ENCODE measurements at regions not wholly inside any gene's neighbourhood (a gene's known extent, or its start where the extent isn't known, plus 50 kb on each side); places are given as distances from the start of the nearest gene placed in this dataset.
A peak's percentile ranks its signal among the peaks of the same experiment; 100 is the strongest.

DNA sequence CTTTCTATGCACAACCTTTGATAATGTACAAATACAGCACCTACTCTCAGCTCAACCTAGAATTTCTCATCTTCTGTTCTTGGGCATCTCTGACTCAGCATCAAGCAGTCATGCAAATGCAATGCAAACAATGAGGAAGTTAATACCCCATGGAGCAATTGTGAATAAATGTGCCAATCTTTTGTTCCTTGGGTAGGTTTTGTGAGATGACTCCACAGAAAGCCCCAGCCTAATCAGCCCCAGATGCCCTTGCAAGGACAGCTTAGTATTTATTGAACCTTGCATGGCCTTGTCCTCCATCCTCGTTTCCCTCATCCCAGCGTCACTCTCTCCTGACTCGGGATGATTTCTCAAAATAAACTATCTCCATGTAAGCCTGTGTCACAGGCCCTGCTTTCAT lies 494.7 kb upstream of the NECTIN3 start:
- DNase-seq, result peak in 6 of 7 donors; percentile 17 to 51 (median 42)
- no peak overlapping the region for H3K4me3 ChIP-seq
- TF ChIP-seq POLR2A (IDR thresholded peaks at IDR 0.05) (no peak), CTCF (IDR thresholded peaks at IDR 0.05) (no peak)
- H3K36me3 ChIP-seq (replicated peaks in 1 of 2), result no peaks in the 10 kb centered on the region
- H3K27me3 ChIP-seq, result no peaks in the 10 kb centered on the region
- 15 to 40% (median 19%) methylated on average over 3 of the region's 3 CpGs for WGBS, 4 donors
- H3K9me3 ChIP-seq (replicated peaks in 1 of 3), result no peaks in the 10 kb centered on the region
- intact Hi-C loops (cut with DNase I), result no loop called here
- peak overlapping the region in 1 of 5 donors; percentile 49 for H3K27ac ChIP-seq
- no peaks in the 10 kb centered on the region for H3K4me1 ChIP-seq (replicated peaks in 1 of 2)

DNA sequence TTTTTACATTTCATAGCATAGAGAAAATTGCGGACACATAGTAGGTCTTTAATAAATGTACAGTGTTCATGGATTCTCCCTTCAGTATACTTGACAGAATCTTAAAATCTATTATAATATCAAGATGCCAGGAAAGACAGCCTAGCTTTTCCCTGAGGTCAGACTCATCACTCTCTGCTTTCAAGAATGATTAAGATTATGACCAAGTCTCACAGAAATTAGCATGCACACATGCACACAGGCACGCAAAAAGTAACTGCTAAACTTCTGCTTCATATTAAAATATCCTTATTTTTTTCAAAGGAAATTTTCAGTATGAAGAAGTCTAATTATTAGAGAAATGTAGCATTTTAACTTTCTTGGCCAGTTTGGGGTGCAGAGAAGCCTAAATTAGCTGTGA lies 493.8 kb upstream of the NECTIN3 start:
- H3K4me1 ChIP-seq (replicated peaks in 1 of 2), result no peaks in the 10 kb centered on the region
- H3K36me3 ChIP-seq (replicated peaks in 1 of 2), result no peaks in the 10 kb centered on the region
- H3K27ac ChIP-seq, result no peak overlapping the region
- 52 to 77% (median 61%) methylated on average over 2 of the region's 2 CpGs for WGBS, 4 donors
- TF ChIP-seq POLR2A (IDR thresholded peaks at IDR 0.05) (no peak), CTCF (IDR thresholded peaks at IDR 0.05) (no peak)
- no peak overlapping the region for H3K4me3 ChIP-seq
- no peaks in the 10 kb centered on the region for H3K9me3 ChIP-seq (replicated peaks in 1 of 3)
- no peak for DNase-seq
- intact Hi-C loops (cut with DNase I), result no loop called here
- no peaks in the 10 kb centered on the region for H3K27me3 ChIP-seq

DNA sequence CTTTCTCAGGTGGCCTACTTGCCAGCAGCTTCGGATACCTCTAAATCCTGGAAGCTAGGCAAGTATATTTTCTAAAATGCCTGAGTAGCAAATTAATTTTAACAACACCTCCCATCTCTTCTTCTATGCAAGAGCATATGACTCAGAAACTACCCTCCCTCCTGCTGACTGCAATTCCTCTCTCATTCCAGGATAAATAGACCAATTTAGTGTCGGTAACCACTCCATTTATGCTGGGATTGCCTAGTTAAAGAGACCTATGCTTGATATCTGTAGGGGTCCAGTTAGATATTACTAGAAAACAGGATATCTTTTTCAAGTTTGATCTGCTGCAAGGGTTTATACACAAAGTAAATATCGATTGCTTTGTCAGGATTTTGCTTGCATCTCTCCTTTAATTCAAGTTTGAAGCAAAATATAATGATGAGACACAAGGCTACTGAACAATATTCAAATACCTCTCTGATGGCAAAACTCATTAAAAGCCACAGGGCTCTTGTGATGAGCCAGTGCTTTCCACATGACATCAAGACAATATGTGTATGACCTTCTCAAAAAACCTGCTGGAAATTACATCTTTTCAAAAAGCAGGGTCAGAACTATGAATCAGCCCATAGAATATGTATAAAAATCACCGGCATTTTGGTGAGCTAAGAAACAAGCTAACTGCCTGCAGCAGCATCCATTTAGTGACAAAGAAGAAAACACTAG lies 491.6 kb upstream of the NECTIN3 start:
- no peaks in the 10 kb centered on the region for H3K36me3 ChIP-seq (replicated peaks in 1 of 2)
- no peaks in the 10 kb centered on the region for H3K9me3 ChIP-seq (replicated peaks in 1 of 3)
- no peak overlapping the region for H3K4me3 ChIP-seq
- no peak overlapping the region for H3K27ac ChIP-seq
- H3K27me3 ChIP-seq, result no peaks in the 10 kb centered on the region
- TF ChIP-seq POLR2A (IDR thresholded peaks at IDR 0.05), result no peak
- TF ChIP-seq CTCF (IDR thresholded peaks at IDR 0.05), result no peak
- intact Hi-C loops (cut with DNase I), result no loop called here
- DNase-seq, result no peak
- no peaks in the 10 kb centered on the region for H3K4me1 ChIP-seq (replicated peaks in 1 of 2)
- 71 to 84% (median 78%) methylated on average over 4 of the region's 4 CpGs for WGBS, 4 donors

DNA sequence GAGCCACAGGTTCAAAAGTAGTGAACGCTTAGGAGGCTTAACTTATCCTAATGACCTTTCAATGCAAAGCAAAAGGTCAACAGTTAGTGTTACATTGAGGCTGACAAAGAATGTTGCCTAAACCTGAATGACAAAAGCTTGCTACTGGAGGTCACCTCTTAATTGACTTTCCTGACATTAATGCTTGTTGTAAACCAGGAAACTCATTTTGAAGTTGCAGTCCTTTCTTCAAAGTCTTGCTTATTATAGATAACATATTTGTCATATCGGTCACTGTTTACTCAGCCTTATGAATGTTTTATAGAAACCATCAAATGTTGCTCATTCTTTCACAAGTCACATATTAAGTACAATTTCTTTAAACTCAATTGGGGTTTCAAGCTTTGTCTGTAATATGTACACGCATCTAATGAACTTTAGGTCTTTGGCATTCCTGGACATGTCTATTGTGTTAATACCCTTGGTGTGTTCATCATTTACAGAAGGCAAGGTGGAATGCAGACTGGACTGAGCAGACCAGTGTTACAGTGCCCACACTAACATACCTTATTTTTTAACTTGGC lies 488.2 kb upstream of the NECTIN3 start:
- no peak overlapping the region for H3K4me3 ChIP-seq
- intact Hi-C loops (cut with DNase I), result no loop called here
- H3K4me1 ChIP-seq (replicated peaks in 1 of 2), result no peaks in the 10 kb centered on the region
- DNase-seq, result no peak
- no peak overlapping the region for H3K27ac ChIP-seq
- H3K36me3 ChIP-seq (replicated peaks in 1 of 2), result no peaks in the 10 kb centered on the region
- H3K9me3 ChIP-seq (replicated peaks in 1 of 3), result no peaks in the 10 kb centered on the region
- no peak for TF ChIP-seq CTCF (IDR thresholded peaks at IDR 0.05)
- WGBS, 4 donors, result 66 to 68% (median 67%) methylated on average over 3 of the region's 3 CpGs
- H3K27me3 ChIP-seq, result no peaks in the 10 kb centered on the region
